ENCODE measurements at regions not wholly inside any gene's neighbourhood (a gene's known extent, or its start where the extent isn't known, plus 50 kb on each side); places are given as distances from the start of the nearest gene placed in this dataset.

DNA sequence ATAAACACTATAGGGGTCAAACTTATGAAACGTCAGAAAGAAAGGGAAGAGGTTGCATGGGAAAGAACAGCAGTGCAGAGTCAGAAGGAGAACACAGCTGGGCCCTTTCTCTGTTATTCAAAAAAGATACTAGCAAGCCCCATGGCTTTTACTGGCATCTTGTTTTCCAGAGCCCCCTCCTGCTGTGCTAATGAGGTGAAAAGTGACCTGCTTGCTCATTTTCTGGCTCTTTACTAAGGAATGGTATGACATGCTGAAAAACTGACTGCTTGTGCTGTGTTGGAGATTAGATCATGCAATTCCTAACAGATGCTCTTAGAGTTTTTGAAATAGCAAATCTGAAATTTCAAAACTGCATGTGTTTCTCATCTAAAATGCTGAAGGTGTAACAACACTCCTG lies 541.6 kb upstream of the ALCAM start:
- TF ChIP-seq YY1 (IDR thresholded peaks at IDR 0.05; ENCODE audit: insufficient read depth, insufficient read length) (no peak), ZNF274 (IDR thresholded peaks at IDR 0.05; ENCODE audit: low read depth, low read length) (no peak), SUZ12 (IDR thresholded peaks at IDR 0.05; ENCODE audit: extremely low read depth, insufficient read depth, insufficient read length) (no peak)
